PC-9 (cell line): ENCODE measurements at regions not wholly inside any gene's neighbourhood (a gene's known extent, or its start where the extent isn't known, plus 50 kb on each side); places are given as distances from the start of the nearest gene placed in this dataset.

Experiments
- BruUV-seq: library from RNA; stranded (reverse); fragments of 400-500 nt; replicated peaks from 2 replicates; lab custom pipeline; 2021; lab: Mats Ljungman, UMichigan
- CTCF ChIA-PET: fragments of 300-600 bp; sonication (Branson Sonifier 250); formaldehyde crosslinking; loops from one replicate; lab custom pipeline; 2022; ENCODE audit warnings: antibody characterized with exemption; lab: Charles Lee
- POLR2A ChIA-PET: fragments of 300-600 bp; sonication (Branson Sonifier 250); formaldehyde crosslinking; loops from one replicate; lab custom pipeline; 2022; ENCODE audit warnings: antibody characterized with exemption; ENCODE audit not compliant: unreplicated experiment; lab: Charles Lee
- DNase-seq, 2 experiments: peaks; one replicate each; pipeline versions ENCODE4 v3.0.0 to v3.0.0-alpha.2; 2015 to 2022; ENCODE audit warnings: mixed read lengths in 1 of 2
- H2AFZ ChIP-seq: fragments of 200-600 bp; sonication (generic); 2 replicates; pipeline ENCODE4 v1.8.1; 2017; ENCODE audit warnings: antibody characterized with exemption
- H3F3A ChIP-seq: fragments of 200-600 bp; sonication (generic); 2 replicates; pipeline ENCODE4 v1.8.1; 2017; ENCODE audit warnings: antibody characterized with exemption, mild to moderate bottlenecking, low read depth; ENCODE audit not compliant: insufficient read depth
- H3K27ac ChIP-seq: fragments of 200-600 bp; sonication (generic); 2 replicates; pipeline ENCODE4 v1.6.1; 2016; ENCODE audit warnings: mixed run types
- H3K27me3 ChIP-seq: fragments of 200-600 bp; sonication (generic); 2 replicates; pipeline ENCODE4 v1.6.1; 2016; ENCODE audit warnings: low read depth, mixed run types; ENCODE audit not compliant: insufficient read depth
- H3K36me3 ChIP-seq: fragments of 200-600 bp; sonication (generic); 2 replicates; pipeline ENCODE4 v1.6.1; 2016; ENCODE audit warnings: low read depth, mixed run types
- H3K4me1 ChIP-seq: fragments of 200-600 bp; sonication (generic); replicated peaks from 2 replicates; pipeline ENCODE4 v1.6.1; 2016; ENCODE audit warnings: mixed run types; ENCODE audit not compliant: insufficient read depth
- H3K4me2 ChIP-seq: fragments of 200-600 bp; sonication (generic); 2 replicates; pipeline ENCODE4 v1.6.1; 2017; ENCODE audit warnings: mixed run types
- H3K4me3 ChIP-seq: fragments of 200-600 bp; sonication (generic); 2 replicates; pipeline ENCODE4 v1.6.1; 2016; ENCODE audit warnings: mixed run types
- H3K79me2 ChIP-seq: fragments of 200-600 bp; sonication (generic); 2 replicates; pipeline ENCODE4 v1.6.1; 2017; ENCODE audit warnings: low read depth, mixed run types
- H3K9me2 ChIP-seq: fragments of 200-600 bp; sonication (generic); 2 replicates; pipeline ENCODE4 v1.8.1; 2017; ENCODE audit warnings: mild to moderate bottlenecking; ENCODE audit not compliant: insufficient read depth
- H3K9me3 ChIP-seq: fragments of 200-600 bp; sonication (generic); 2 replicates; pipeline ENCODE4 v1.8.1; 2016; ENCODE audit warnings: low read depth; ENCODE audit not compliant: insufficient read depth
- H4K20me1 ChIP-seq: fragments of 200-600 bp; sonication (generic); 2 replicates; pipeline ENCODE4 v1.8.1; 2017; ENCODE audit not compliant: insufficient read depth
- CTCF ChIP-seq: fragments of 200-600 bp; sonication (generic); conservative IDR thresholded peaks from 2 replicates; pipeline ENCODE4 v1.6.1; 2017; ENCODE audit warnings: mixed run types, antibody characterized with exemption, mild to moderate bottlenecking, moderate library complexity
- EZH2 ChIP-seq: fragments of 200-600 bp; sonication (generic); IDR thresholded peaks from 2 replicates; pipeline ENCODE4 v1.8.0; 2017; ENCODE audit warnings: antibody characterized with exemption, low read depth
- intact Hi-C: fragments of 100-400 bp; cut with micrococcal nuclease; formaldehyde crosslinking; loops from one replicate; pipeline ENCODE4 v1.10.0; 2022; ENCODE audit not compliant: unreplicated experiment

GRCh38 chr1:9482816-9483572 lies 56.3 kb upstream of the SLC25A33 start:
- ChIA-PET CTCF (interaction anchor here (0.5 to 0.6 kb wide), 2 partner anchors 345 to 509 kb away, joined by 3 to 6 read pairs; no protein-coding TSS in a partner anchor), POLR2A (interaction anchor here (0.6 kb wide), 2 partner anchors 34 to 350 kb away, joined by 4 read pairs; no protein-coding TSS in a partner anchor)
- no TSS peak for BruUV-seq

DNA sequence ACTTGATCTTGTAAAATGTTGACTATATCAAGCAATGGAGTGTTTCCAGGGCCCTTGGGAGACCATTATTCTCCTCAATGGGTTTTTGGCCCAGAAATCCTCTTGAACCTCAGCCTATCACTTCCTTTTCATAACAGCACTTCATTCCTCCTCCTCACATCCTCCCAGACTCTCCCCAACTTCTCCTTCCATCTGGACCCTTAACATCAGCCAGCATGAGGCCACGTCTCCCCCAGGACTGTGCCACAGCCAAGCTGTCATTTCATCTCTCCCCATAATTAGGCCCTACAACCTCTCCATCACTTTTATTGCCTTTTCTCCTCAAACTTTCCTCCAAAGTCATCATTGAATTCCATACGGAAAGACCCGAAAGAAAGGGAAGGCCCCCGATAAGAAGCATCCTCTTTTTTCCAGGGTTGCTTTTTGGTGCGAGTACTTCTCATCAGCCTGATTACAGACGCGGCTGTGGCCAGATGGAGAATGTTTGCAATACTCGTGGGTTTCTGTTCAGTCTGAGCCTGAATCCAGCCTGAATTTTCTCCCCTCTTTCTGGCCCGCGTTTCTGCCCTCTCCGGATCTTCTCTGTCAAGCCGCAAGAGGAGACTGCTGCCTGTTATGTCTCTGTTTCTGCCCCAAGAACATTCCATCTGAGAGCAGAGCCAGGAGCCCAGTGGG lies 52.7 kb upstream of the SLC25A33 start:
- TF ChIP-seq EZH2 (no peak), CTCF (no peak)
- H4K20me1 ChIP-seq: no peaks in the 10 kb centered on the region
- H3K79me2 ChIP-seq: no peaks in the 10 kb centered on the region
- ChIA-PET POLR2A (no interaction called here), CTCF (interaction anchor here (0.6 kb wide), 1 partner anchor 346 kb away, joined by 5 read pairs; no protein-coding TSS in a partner anchor)
- no peak overlapping the region for H3K4me3 ChIP-seq
- no peaks in the 10 kb centered on the region for H3F3A ChIP-seq
- BruUV-seq: no TSS peak
- no peak overlapping the region for H3K4me2 ChIP-seq
- H3K36me3 ChIP-seq: no peaks in the 10 kb centered on the region
- no peaks in the 10 kb centered on the region for H3K27me3 ChIP-seq
- no peak overlapping the region for H3K27ac ChIP-seq
- H3K9me2 ChIP-seq: no peaks in the 10 kb centered on the region
- no peak for DNase-seq
- H3K4me1 ChIP-seq: no peaks in the 10 kb centered on the region
- H3K9me3 ChIP-seq: no peaks in the 10 kb centered on the region
- H2AFZ ChIP-seq: no peak overlapping the region
- intact Hi-C loops: no loop called here

More at GRCh38 chr1:9482816-9483572, 56.3 kb upstream of the SLC25A33 start:
- TF ChIP-seq EZH2: no peak
- no peak for TF ChIP-seq CTCF
- H4K20me1 ChIP-seq: no peaks in the 10 kb centered on the region
- no peaks in the 10 kb centered on the region for H3K36me3 ChIP-seq
- no peaks in the 10 kb centered on the region for H3K9me3 ChIP-seq
- no peak overlapping the region for H3K4me3 ChIP-seq
- DNase-seq: no peak
- no peaks in the 10 kb centered on the region for H3K27me3 ChIP-seq
- intact Hi-C loops: no loop called here
- H3K4me1 ChIP-seq: no peaks in the 10 kb centered on the region
- H3K4me2 ChIP-seq: no peak overlapping the region
- H3F3A ChIP-seq: 0 out of 2 replicates have a peak, but pooled peaks cover under 1% of the 10 kb centered on the region
- no peak overlapping the region for H3K27ac ChIP-seq
- H2AFZ ChIP-seq: no peak overlapping the region
- H3K79me2 ChIP-seq: no peaks in the 10 kb centered on the region
- H3K9me2 ChIP-seq: no peaks in the 10 kb centered on the region
